ENCODE measurements at regions not wholly inside any gene's neighbourhood (a gene's known extent, or its start where the extent isn't known, plus 50 kb on each side); places are given as distances from the start of the nearest gene placed in this dataset.

DNA sequence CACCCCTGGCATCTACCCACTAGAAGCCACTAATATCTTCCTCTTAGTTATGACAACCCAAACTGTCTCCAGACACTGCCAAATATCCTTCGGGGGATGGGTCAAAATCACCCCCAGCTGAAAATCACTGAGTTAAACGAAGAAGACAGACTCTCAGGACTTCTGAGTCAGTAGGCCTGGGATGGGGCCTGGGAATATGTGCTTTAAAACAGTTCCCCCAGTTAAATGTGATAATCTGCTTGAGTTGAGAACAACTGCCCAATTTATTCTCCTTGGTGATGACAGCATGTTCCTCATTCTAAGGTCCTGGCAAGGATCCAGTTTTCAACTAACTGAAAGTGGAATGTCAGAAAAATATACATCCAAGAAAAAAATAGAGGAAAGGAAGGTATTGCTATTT, 52.4 kb downstream of the CBLL2 start:
- CTCF ChIA-PET = no interaction called here
- H3K36me3 Mint-ChIP-seq (ENCODE audit: low read depth) = no peaks in the 10 kb centered on the region
- H3K27ac Mint-ChIP-seq = no peak overlapping the region

GRCh38 chrX:22329783-22330182, 57.1 kb downstream of the CBLL2 start:
- Mint-ChIP-seq H3K4me1 (ENCODE audit: low read depth) (no peaks in the 10 kb centered on the region), H3K9me3 (no peaks in the 10 kb centered on the region), H3K4me3 (no peak overlapping the region), H3K36me3 (ENCODE audit: low read depth) (no peaks in the 10 kb centered on the region), H3K27ac (no peak overlapping the region), H3K27me3 (ENCODE audit: low read depth) (peaks cover 2% of the 10 kb centered on the region)
- CTCF ChIA-PET = no interaction called here
- intact Hi-C loops (cut with micrococcal nuclease) = no loop called here
- DNase-seq = no peak

More for the DNA sequence above, 52.4 kb downstream of the CBLL2 start:
- Mint-ChIP-seq H3K4me3 (no peak overlapping the region), H3K9me3 (no peaks in the 10 kb centered on the region), H3K4me1 (ENCODE audit: low read depth) (no peaks in the 10 kb centered on the region), H3K27me3 (ENCODE audit: low read depth) (peaks cover 2% of the 10 kb centered on the region)
- no peak for DNase-seq
- intact Hi-C loops (cut with micrococcal nuclease) = no loop called here

DNA sequence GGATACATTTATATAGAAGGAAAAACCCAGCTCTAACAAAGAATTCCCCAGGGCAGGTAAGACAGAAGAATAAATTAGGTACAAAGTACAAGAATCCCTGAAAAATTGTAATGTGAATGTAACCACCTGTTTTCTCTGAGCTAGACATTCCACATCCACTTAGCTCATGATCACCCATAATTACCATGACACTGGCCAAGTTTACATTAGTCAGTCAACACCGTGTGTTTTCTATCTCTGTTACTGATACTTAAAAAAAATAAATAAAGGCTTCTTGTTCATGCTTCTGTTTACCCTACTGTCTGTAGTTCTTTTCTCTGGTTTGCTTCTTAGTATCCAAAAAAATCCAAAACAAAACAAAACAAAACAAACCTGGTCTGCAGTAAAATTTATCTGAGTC, 66.0 kb downstream of the CBLL2 start:
- H3K27me3 Mint-ChIP-seq (ENCODE audit: low read depth) = no peaks in the 10 kb centered on the region
- no peaks in the 10 kb centered on the region for H3K36me3 Mint-ChIP-seq (ENCODE audit: low read depth)
- no peak overlapping the region for H3K4me3 Mint-ChIP-seq
- no peak for DNase-seq
- intact Hi-C loops (cut with micrococcal nuclease) = no loop called here
- H3K27ac Mint-ChIP-seq = no peak overlapping the region
- H3K9me3 Mint-ChIP-seq = peaks cover 2% of the 10 kb centered on the region
- CTCF ChIA-PET = no interaction called here
- H3K4me1 Mint-ChIP-seq (ENCODE audit: low read depth) = no peaks in the 10 kb centered on the region

GRCh38 chrX:22339459-22339858, 66.7 kb downstream of the CBLL2 start:
- no peaks in the 10 kb centered on the region for H3K4me1 Mint-ChIP-seq (ENCODE audit: low read depth)
- DNase-seq = no peak
- CTCF ChIA-PET = no interaction called here
- intact Hi-C loops (cut with micrococcal nuclease) = no loop called here
- no peak overlapping the region for H3K4me3 Mint-ChIP-seq
- H3K27ac Mint-ChIP-seq = no peak overlapping the region
- H3K9me3 Mint-ChIP-seq = peaks cover 2% of the 10 kb centered on the region
- H3K36me3 Mint-ChIP-seq (ENCODE audit: low read depth) = no peaks in the 10 kb centered on the region
- H3K27me3 Mint-ChIP-seq (ENCODE audit: low read depth) = no peaks in the 10 kb centered on the region

- DNase-seq = no peak
Observed at GRCh38 chrX:22340022-22340616, 67.4 kb downstream of the CBLL2 start.

GRCh38 chrX:22343192-22343591, 70.5 kb downstream of the CBLL2 start:
- Mint-ChIP-seq H3K4me3 (no peak overlapping the region), H3K36me3 (ENCODE audit: low read depth) (no peaks in the 10 kb centered on the region), H3K4me1 (ENCODE audit: low read depth) (no peaks in the 10 kb centered on the region), H3K27ac (no peak overlapping the region), H3K9me3 (no peaks in the 10 kb centered on the region), H3K27me3 (ENCODE audit: low read depth) (peaks cover 2% of the 10 kb centered on the region)
- CTCF ChIA-PET = no interaction called here
- intact Hi-C loops (cut with micrococcal nuclease) = no loop called here
- no peak for DNase-seq

More at GRCh38 chrX:22340022-22340616, 67.4 kb downstream of the CBLL2 start:
- no peaks in the 10 kb centered on the region for H3K36me3 Mint-ChIP-seq (ENCODE audit: low read depth)
- no peaks in the 10 kb centered on the region for H3K27me3 Mint-ChIP-seq (ENCODE audit: low read depth)
- CTCF ChIA-PET = no interaction called here
- intact Hi-C loops (cut with micrococcal nuclease) = no loop called here
- no peaks in the 10 kb centered on the region for H3K4me1 Mint-ChIP-seq (ENCODE audit: low read depth)
- H3K27ac Mint-ChIP-seq = no peak overlapping the region
- H3K9me3 Mint-ChIP-seq = no peaks in the 10 kb centered on the region
- no peak overlapping the region for H3K4me3 Mint-ChIP-seq

DNA sequence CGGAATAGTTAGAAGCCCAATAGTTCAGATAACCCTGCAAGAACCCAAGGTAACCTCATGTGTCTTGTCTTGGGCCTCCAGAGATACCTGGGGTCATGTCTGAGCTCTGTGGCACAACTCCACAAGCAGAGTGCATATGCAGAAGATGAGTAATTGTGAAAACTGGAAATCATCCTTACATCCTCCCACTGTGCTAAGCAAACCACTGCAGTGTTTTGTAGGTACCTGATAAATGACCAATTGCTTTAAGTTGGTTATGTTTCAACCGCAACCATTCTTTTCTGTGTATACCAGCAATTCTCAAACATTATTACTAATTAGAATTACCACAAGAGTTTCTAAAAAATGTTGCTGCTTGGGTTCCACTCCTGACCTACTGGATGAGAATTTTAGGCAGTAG, 73.2 kb downstream of the CBLL2 start:
- CTCF ChIA-PET = no interaction called here
- DNase-seq = no peak
- no peak overlapping the region for H3K4me3 Mint-ChIP-seq
- no peak overlapping the region for H3K27ac Mint-ChIP-seq
- peaks cover 2% of the 10 kb centered on the region for H3K27me3 Mint-ChIP-seq (ENCODE audit: low read depth)
- H3K4me1 Mint-ChIP-seq (ENCODE audit: low read depth) = no peaks in the 10 kb centered on the region
- intact Hi-C loops (cut with micrococcal nuclease) = no loop called here
- H3K36me3 Mint-ChIP-seq (ENCODE audit: low read depth) = no peaks in the 10 kb centered on the region
- H3K9me3 Mint-ChIP-seq = no peaks in the 10 kb centered on the region

- CTCF ChIA-PET = no interaction called here
- H3K4me3 Mint-ChIP-seq = no peak overlapping the region
Observed at GRCh38 chrX:22347491-22347890, 74.8 kb downstream of the CBLL2 start.

GRCh38 chrX:22349116-22349515, 76.4 kb downstream of the CBLL2 start:
- intact Hi-C loops (cut with micrococcal nuclease) = no loop called here
- H3K27ac Mint-ChIP-seq = no peak overlapping the region
- H3K36me3 Mint-ChIP-seq (ENCODE audit: low read depth) = no peaks in the 10 kb centered on the region
- no peaks in the 10 kb centered on the region for H3K9me3 Mint-ChIP-seq
- CTCF ChIA-PET = no interaction called here
- H3K4me3 Mint-ChIP-seq = no peak overlapping the region
- peaks cover 2% of the 10 kb centered on the region for H3K27me3 Mint-ChIP-seq (ENCODE audit: low read depth)
- H3K4me1 Mint-ChIP-seq (ENCODE audit: low read depth) = no peaks in the 10 kb centered on the region
- no peak for DNase-seq

More at GRCh38 chrX:22347491-22347890, 74.8 kb downstream of the CBLL2 start:
- H3K4me1 Mint-ChIP-seq (ENCODE audit: low read depth) = no peaks in the 10 kb centered on the region
- intact Hi-C loops (cut with micrococcal nuclease) = no loop called here
- DNase-seq = no peak
- H3K9me3 Mint-ChIP-seq = no peaks in the 10 kb centered on the region
- no peak overlapping the region for H3K27ac Mint-ChIP-seq
- peaks cover 2% of the 10 kb centered on the region for H3K27me3 Mint-ChIP-seq (ENCODE audit: low read depth)
- H3K36me3 Mint-ChIP-seq (ENCODE audit: low read depth) = no peaks in the 10 kb centered on the region

DNA sequence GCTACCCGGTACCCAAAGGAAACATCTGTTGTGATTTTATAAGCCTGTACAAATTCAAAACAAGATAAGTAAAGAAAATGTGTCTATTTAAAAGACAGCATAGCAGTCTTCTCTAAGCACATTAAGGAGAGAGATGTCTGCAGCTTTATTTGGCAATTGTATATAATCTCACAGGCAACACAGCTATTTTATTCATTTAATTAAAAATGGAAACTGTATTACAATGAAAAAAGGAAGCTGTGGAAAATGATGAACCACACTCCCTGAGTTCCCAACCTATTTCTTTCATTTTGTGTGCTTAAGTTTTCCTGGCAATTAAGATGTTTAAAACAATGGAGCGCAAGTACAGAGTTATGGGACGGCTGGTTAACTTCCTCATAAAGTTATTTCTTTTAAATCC, 78.4 kb downstream of the CBLL2 start:
- CTCF ChIA-PET = no interaction called here
- intact Hi-C loops (cut with micrococcal nuclease) = no loop called here
- no peak for DNase-seq
- Mint-ChIP-seq H3K27me3 (ENCODE audit: low read depth) (peaks cover 2% of the 10 kb centered on the region), H3K27ac (no peak overlapping the region), H3K4me1 (ENCODE audit: low read depth) (no peaks in the 10 kb centered on the region), H3K4me3 (no peak overlapping the region), H3K36me3 (ENCODE audit: low read depth) (no peaks in the 10 kb centered on the region), H3K9me3 (no peaks in the 10 kb centered on the region)

DNA sequence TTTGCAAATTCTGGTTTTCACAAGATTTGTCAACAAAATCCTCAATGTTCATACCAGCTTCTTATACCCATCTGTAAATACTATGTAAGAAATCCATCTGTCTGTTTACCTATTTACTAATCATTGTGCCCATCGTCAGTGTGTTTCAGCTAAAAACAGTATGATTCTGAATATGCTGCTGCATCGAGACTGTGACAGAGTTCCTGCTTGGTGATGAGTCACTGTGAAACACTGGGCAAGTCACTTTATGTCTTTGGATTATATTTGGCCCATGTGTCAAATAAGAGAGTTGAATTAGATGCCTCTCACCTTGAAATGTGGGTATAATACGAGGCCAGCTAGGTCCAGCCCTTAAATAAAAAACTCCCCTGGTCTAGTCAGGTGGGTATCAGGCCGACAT, 79.3 kb downstream of the CBLL2 start:
- DNase-seq = no peak
- Mint-ChIP-seq H3K36me3 (ENCODE audit: low read depth) (no peaks in the 10 kb centered on the region), H3K27me3 (ENCODE audit: low read depth) (peaks cover 2% of the 10 kb centered on the region), H3K27ac (no peak overlapping the region), H3K9me3 (no peaks in the 10 kb centered on the region), H3K4me3 (no peak overlapping the region), H3K4me1 (ENCODE audit: low read depth) (no peaks in the 10 kb centered on the region)
- intact Hi-C loops (cut with micrococcal nuclease) = no loop called here
- CTCF ChIA-PET = no interaction called here

- Mint-ChIP-seq H3K27me3 (ENCODE audit: low read depth) (no peaks in the 10 kb centered on the region), H3K4me3 (no peak overlapping the region), H3K4me1 (ENCODE audit: low read depth) (no peaks in the 10 kb centered on the region), H3K27ac (no peak overlapping the region), H3K9me3 (no peaks in the 10 kb centered on the region), H3K36me3 (ENCODE audit: low read depth) (no peaks in the 10 kb centered on the region)
- DNase-seq = no peak
- CTCF ChIA-PET = no interaction called here
- intact Hi-C loops (cut with micrococcal nuclease) = no loop called here
Observed at GRCh38 chrX:22357621-22358020, 84.9 kb downstream of the CBLL2 start.

DNA sequence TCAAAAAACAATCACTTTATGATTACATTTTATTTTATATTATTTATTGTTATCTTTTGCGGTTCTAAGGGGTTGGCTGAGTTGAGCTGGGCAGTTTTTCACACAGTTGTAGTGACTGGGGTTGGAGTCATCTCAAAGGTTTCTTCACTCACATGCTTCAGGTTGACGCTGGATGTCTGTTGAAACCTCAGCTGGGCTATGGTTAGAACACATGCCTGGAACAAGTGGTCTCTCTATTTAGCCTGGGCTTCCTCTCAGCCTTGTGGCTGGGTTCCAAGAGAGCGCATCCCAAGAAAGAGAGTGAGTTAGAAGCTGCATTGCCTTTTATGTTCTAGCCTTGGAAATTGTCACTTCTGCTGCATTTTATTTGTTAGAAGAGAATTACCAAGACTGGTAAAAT, 87.4 kb downstream of the CBLL2 start:
- H3K36me3 Mint-ChIP-seq (ENCODE audit: low read depth) = no peaks in the 10 kb centered on the region
- no peaks in the 10 kb centered on the region for H3K4me1 Mint-ChIP-seq (ENCODE audit: low read depth)
- intact Hi-C loops (cut with micrococcal nuclease) = no loop called here
- CTCF ChIA-PET = no interaction called here
- H3K27ac Mint-ChIP-seq = no peak overlapping the region
- H3K4me3 Mint-ChIP-seq = no peak overlapping the region
- H3K27me3 Mint-ChIP-seq (ENCODE audit: low read depth) = no peaks in the 10 kb centered on the region
- no peak for DNase-seq
- no peaks in the 10 kb centered on the region for H3K9me3 Mint-ChIP-seq

DNA sequence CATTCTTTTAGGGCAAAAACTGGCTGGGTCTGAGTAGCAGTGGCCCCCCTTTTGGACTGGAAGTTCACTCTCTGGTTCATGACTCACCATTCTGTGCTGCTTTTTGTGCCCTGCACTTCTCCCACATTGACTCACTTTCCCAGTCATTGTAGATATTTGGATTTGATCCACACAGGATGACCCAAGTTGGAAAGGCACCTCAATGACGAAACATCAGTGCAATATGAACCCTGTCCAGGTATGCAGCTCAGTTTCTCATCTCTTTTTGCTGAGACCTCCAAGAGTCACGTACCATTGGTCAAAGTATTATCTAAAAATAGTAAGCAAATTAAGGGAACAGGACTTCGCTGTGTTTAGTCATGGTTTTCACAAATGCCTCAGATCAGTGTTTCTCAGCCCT, 92.7 kb downstream of the CBLL2 start:
- CTCF ChIA-PET = no interaction called here
- Mint-ChIP-seq H3K27ac (no peak overlapping the region), H3K27me3 (ENCODE audit: low read depth) (no peaks in the 10 kb centered on the region), H3K4me3 (no peak overlapping the region), H3K36me3 (ENCODE audit: low read depth) (no peaks in the 10 kb centered on the region), H3K4me1 (ENCODE audit: low read depth) (no peaks in the 10 kb centered on the region), H3K9me3 (no peaks in the 10 kb centered on the region)
- intact Hi-C loops (cut with micrococcal nuclease) = no loop called here
- no peak for DNase-seq
